ENCODE measurements at regions not wholly inside any gene's neighbourhood (a gene's known extent, or its start where the extent isn't known, plus 50 kb on each side); places are given as distances from the start of the nearest gene placed in this dataset.
"Not testable (repeated sequence)": the region's sequence is repeated elsewhere in the genome, so short reads cannot be mapped to it uniquely, and the experiment has no call there.

GRCh38 chr1:83457735-83458248 is 541.1 kb downstream of the TTLL7 start:
- TF ChIP-seq CTCF (IDR thresholded peaks at IDR 0.05; ENCODE audit: low read depth, low read length, poor library complexity, severe bottlenecking); EZH2phosphoT487 (IDR thresholded peaks at IDR 0.05; ENCODE audit: borderline replicate concordance, low read length): not testable (repeated sequence)
